K562 (cell line): ENCODE measurements at regions not wholly inside any gene's neighbourhood (a gene's known extent, or its start where the extent isn't known, plus 50 kb on each side); places are given as distances from the start of the nearest gene placed in this dataset.

Experiments used
- ATAC-seq: fragments of 200-7000 bp; cut with Tn5 transposase; 3 replicates; pipeline ENCODE4 v1.9.1; 2020; ENCODE audit warnings: moderate library complexity
- BruUV-seq: library from RNA; stranded (reverse); fragments of 400-500 nt; replicated peaks from 2 replicates; lab custom pipeline; 2021; lab: Mats Ljungman, UMichigan
- CTCF ChIA-PET: fragments of 300-600 bp; formaldehyde crosslinking; extraction: SDS; loops from one replicate; lab custom pipeline; 2021; ENCODE audit warnings: low intra/inter-chr PET ratio; lab: Yijun Ruan, JAX
- POLR2A ChIA-PET: fragments of 300-600, 350-650 bp; sonication (Branson Sonifier 250); formaldehyde crosslinking; extraction: SDS; loops from one replicate; lab custom pipeline; 2021; ENCODE audit warnings: antibody characterized with exemption, inconsistent platforms; lab: Yijun Ruan, JAX
- DNase-seq, 4 experiments: peaks; one replicate each; pipeline versions ENCODE4 v3.0.0 to v3.0.0-alpha.2; 2011 to 2018; ENCODE audit warnings: low spot score in 3 of 4, mixed read lengths in 3 of 4; ENCODE audit errors: extremely low read depth in 1 of 4
- FAIRE-seq: peaks from 2 replicates; lab custom pipeline; 2011; peaks lifted over from hg19 to GRCh38; lab: Jason Lieb, UNC
- H2AFZ ChIP-seq: 2 replicates; pipeline ENCODE4 v1.6.0; 2011; ENCODE audit warnings: low read depth, low read length, control low read depth, inconsistent platforms
- H3K27ac ChIP-seq: fragments of 200-600 bp; 3 replicates; pipeline ENCODE4 v1.8.0; 2011; ENCODE audit warnings: low read depth, mild to moderate bottlenecking, control low read depth, inconsistent platforms, low read length, moderate library complexity, mixed read lengths; ENCODE audit errors: extremely low read depth
- H3K27me3 ChIP-seq, 2 experiments: fragments of 300-600 bp in 1 of 2; 2 replicates in 1 of 2; 3 replicates in 1 of 2; pipeline versions ENCODE4 v1.6.0 to v1.8.0; 2011; ENCODE audit warnings: inconsistent platforms in 2 of 2, low read length in 2 of 2, mild to moderate bottlenecking in 1 of 2, mixed read lengths in 1 of 2, moderate library complexity in 1 of 2; ENCODE audit not compliant: control insufficient read depth in 2 of 2, insufficient read depth in 2 of 2
- H3K36me3 ChIP-seq: fragments of 300-600 bp; 3 replicates; pipeline ENCODE4 v1.8.0; 2011; ENCODE audit warnings: mild to moderate bottlenecking, low read length, inconsistent platforms; ENCODE audit not compliant: control insufficient read depth, insufficient read depth
- H3K4me1 ChIP-seq, 2 experiments: fragments of 200-600 bp in 1 of 2; replicated peaks in 1 of 2; 2 replicates in 1 of 2; 3 replicates in 1 of 2; pipeline versions ENCODE4 v1.5.1 to v1.8.0; 2011; ENCODE audit warnings: inconsistent platforms in 2 of 2, low read length in 2 of 2, mild to moderate bottlenecking in 1 of 2, mixed read lengths in 1 of 2, moderate library complexity in 1 of 2; ENCODE audit not compliant: control insufficient read depth in 2 of 2, insufficient read depth in 2 of 2
- H3K4me2 ChIP-seq: 2 replicates; pipeline ENCODE4 v1.6.1; 2011; ENCODE audit warnings: low read length, control low read depth, inconsistent platforms, mixed read lengths; ENCODE audit not compliant: insufficient read depth
- H3K4me3 ChIP-seq: fragments of 200-600 bp; sonication (generic), shearing (Covaris generic); 2 replicates; pipeline ENCODE4 v1.5.1; 2016; ENCODE audit warnings: control low read depth, inconsistent platforms
- H3K79me2 ChIP-seq: fragments of 200-600 bp; 3 replicates; pipeline ENCODE4 v1.8.0; 2011; ENCODE audit warnings: low read length, inconsistent platforms; ENCODE audit not compliant: control insufficient read depth, insufficient read depth
- H3K9ac ChIP-seq, 2 experiments: 2 replicates each; pipeline versions ENCODE4 v1.6.0 to v1.6.1; 2011; ENCODE audit warnings: low read depth in 2 of 2, low read length in 2 of 2, control low read depth in 1 of 2, inconsistent platforms in 1 of 2, mild to moderate bottlenecking in 1 of 2, mixed read lengths in 1 of 2; ENCODE audit not compliant: insufficient read depth in 1 of 2
- H3K9me1 ChIP-seq: one replicate; pipeline ENCODE4 v1.6.0; 2011; ENCODE audit warnings: inconsistent platforms, mild to moderate bottlenecking, low read length, moderate library complexity; ENCODE audit not compliant: control insufficient read depth, insufficient read depth
- H3K9me3 ChIP-seq: replicated peaks from 2 replicates; pipeline ENCODE4 v1.5.1; 2011; ENCODE audit warnings: low read depth, low read length, inconsistent platforms; ENCODE audit not compliant: control insufficient read depth, insufficient read depth
- H4K20me1 ChIP-seq: replicated peaks from 2 replicates; pipeline ENCODE4 v1.6.1; 2011; ENCODE audit warnings: low read length, inconsistent platforms, mixed read lengths; ENCODE audit not compliant: control insufficient read depth, insufficient read depth
- CXXC5 ChIP-seq: fragments of 250-450 bp; sonication (Bioruptor Pico); IDR thresholded peaks from 2 replicates; pipeline ENCODE4 v1.8.0; 2022; ENCODE audit warnings: inconsistent platforms, mild to moderate bottlenecking, moderate library complexity
- ELF1 ChIP-seq: fragments of 200-800 bp; sonication (Bioruptor generic); IDR thresholded peaks from 2 replicates; pipeline ENCODE4 v1.6.1; 2016; ENCODE audit warnings: missing genetic modification characterization, missing compliant biosample characterization
- TAF9B ChIP-seq: fragments of 450-650 bp; IDR thresholded peaks from 2 replicates; pipeline ENCODE4 v1.6.1; 2018; ENCODE audit warnings: mild to moderate bottlenecking; ENCODE audit not compliant: partially characterized antibody
- TSC22D4 ChIP-seq: fragments of 450-650 bp; IDR thresholded peaks from 2 replicates; pipeline ENCODE4 v1.6.1; 2016; ENCODE audit warnings: missing genetic modification characterization, missing biosample characterization, control low read depth
- WGBS: fragments of 100-300 bp; shearing (Covaris generic); methylation state at CpG from one replicate; pipeline ENCODE4 v1.1.6; 2016; ENCODE audit warnings: low coverage, mixed read lengths; ENCODE audit not compliant: insufficient coverage; ENCODE audit errors: missing lambda C conversion rate; 5-methylcytosine and 5-hydroxymethylcytosine counted together
- in situ Hi-C: fragments of 300-500 bp; cut with MboI; formaldehyde crosslinking; loops from 4 replicates; pipeline ENCODE4 v1.15.0; 2018; ENCODE audit warnings: inconsistent platforms, mixed read lengths
- intact Hi-C: fragments of 100-400 bp; cut with micrococcal nuclease; formaldehyde crosslinking; loops from 2 replicates; pipeline ENCODE4 v1.14.2; 2022
- TF ChIP-seq, protein P1 (sequence below): fragments of 250-450 bp; sonication (Bioruptor Pico); IDR thresholded peaks from 2 replicates; pipeline ENCODE4 v1.8.0; 2021; ENCODE audit warnings: moderate library complexity, mild to moderate bottlenecking, inconsistent platforms

DNA sequence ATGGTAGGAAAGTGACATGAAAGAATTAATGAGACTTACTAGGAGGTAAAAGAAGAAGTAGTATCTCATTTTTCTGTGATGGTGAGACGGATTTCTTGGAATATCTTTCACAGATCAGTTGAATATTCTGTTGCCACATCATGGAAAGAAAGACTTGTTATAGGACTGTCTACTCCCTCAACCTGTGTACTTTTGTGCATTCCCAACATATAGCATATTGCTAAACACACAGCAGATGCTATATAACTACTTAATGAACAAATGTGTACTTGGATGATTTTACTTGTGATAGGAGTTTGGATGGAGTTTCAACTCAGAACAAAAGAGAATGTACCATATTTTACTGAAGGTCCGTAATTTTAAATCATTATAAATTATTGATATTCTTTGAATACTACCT, 128.5 kb downstream of the LURAP1L start:
- FAIRE-seq, result no peak
- H3K9me3 ChIP-seq, result no peaks in the 10 kb centered on the region
- ChIA-PET POLR2A (no interaction called here), CTCF (no interaction called here)
- BruUV-seq, result no TSS peak
- H2AFZ ChIP-seq, result no peak overlapping the region
- no peak overlapping the region for H3K4me2 ChIP-seq
- H4K20me1 ChIP-seq, result no peaks in the 10 kb centered on the region
- H3K27ac ChIP-seq, result no peak overlapping the region
- no peaks in the 10 kb centered on the region for H3K79me2 ChIP-seq
- no peak for ATAC-seq
- H3K4me3 ChIP-seq, result no peak overlapping the region
- in situ Hi-C loops, result no loop called here
- no peaks in the 10 kb centered on the region for H3K9me1 ChIP-seq
- H3K36me3 ChIP-seq, result no peaks in the 10 kb centered on the region
- no peaks in the 10 kb centered on the region for H3K4me1 ChIP-seq
- no peak for DNase-seq
- TF ChIP-seq, protein P1, sequence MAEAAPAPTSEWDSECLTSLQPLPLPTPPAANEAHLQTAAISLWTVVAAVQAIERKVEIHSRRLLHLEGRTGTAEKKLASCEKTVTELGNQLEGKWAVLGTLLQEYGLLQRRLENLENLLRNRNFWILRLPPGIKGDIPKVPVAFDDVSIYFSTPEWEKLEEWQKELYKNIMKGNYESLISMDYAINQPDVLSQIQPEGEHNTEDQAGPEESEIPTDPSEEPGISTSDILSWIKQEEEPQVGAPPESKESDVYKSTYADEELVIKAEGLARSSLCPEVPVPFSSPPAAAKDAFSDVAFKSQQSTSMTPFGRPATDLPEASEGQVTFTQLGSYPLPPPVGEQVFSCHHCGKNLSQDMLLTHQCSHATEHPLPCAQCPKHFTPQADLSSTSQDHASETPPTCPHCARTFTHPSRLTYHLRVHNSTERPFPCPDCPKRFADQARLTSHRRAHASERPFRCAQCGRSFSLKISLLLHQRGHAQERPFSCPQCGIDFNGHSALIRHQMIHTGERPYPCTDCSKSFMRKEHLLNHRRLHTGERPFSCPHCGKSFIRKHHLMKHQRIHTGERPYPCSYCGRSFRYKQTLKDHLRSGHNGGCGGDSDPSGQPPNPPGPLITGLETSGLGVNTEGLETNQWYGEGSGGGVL (CRISPR knock-in tag), result no peak
- TF ChIP-seq TSC22D4 (tag) (no peak), TAF9B (no peak)
- intact Hi-C loops, result no loop called here
- 0% methylated on average over 2 of the region's 2 CpGs for WGBS
- H3K9ac ChIP-seq, result no peak overlapping the region
- H3K27me3 ChIP-seq, result no peaks in the 10 kb centered on the region

DNA sequence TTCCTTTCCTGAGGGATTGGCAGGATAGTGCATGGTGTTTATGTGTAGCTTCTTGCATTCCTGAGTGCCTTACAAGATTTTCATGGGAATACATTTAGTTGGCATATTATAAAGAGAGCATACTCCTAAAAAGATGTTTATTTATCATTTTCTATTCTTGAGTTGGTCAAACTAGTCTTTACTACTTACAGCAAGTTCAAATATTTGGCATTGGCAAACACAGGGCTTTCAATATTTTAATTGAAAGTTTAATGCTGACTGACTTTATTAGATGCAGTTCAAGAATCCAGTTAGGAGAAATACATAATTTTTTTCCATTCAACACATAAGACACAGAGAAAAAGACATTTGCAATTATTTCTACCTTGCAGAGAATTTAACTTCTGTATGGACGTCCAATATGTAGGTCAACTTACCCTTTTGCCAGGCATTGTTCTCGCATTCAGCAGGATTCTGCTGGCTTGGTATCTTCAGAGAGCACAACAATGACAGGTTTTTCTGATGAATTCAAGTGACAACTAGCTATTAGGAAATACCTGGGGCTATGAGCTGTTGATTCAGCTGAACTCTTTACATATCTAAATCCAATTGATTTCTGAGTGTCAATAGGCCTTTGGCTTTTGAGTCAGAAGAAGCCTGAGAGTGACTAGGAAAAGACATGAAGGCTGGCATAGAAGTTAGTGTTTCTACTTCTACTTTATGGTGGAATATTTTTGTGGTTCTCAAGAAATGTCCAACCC, 129.6 kb downstream of the LURAP1L start:
- intact Hi-C loops, result no loop called here
- Histone ChIP-seq H4K20me1 (no peaks in the 10 kb centered on the region), H3K79me2 (no peaks in the 10 kb centered on the region), H3K27me3 (no peaks in the 10 kb centered on the region)
- CTCF ChIA-PET, result no interaction called here
- TF ChIP-seq ELF1 (tag) (no peak), CXXC5 (CRISPR knock-in tag) (no peak)
- TF ChIP-seq, all 486 proteins: peak for 0
- POLR2A ChIA-PET, result no interaction called here
- no TSS peak for BruUV-seq
- Histone ChIP-seq H3K9me1 (no peaks in the 10 kb centered on the region), H3K36me3 (no peaks in the 10 kb centered on the region), H3K4me1 (no peaks in the 10 kb centered on the region), H3K4me3 (no peak overlapping the region), H3K27ac (no peak overlapping the region), H3K9ac (no peak overlapping the region), H3K4me2 (no peak overlapping the region), H3K9me3 (no peaks in the 10 kb centered on the region), H2AFZ (no peak overlapping the region)
- FAIRE-seq (no peak), DNase-seq (no peak), ATAC-seq (no peak)
- 5% methylated on average over 2 of the region's 2 CpGs for WGBS
- in situ Hi-C loops, result no loop called here
